C1 segment of cervical spinal cord (tissue), 14 donors: ENCODE measurements at regions not wholly inside any gene's neighbourhood (a gene's known extent, or its start where the extent isn't known, plus 50 kb on each side); places are given as distances from the start of the nearest gene placed in this dataset.

Experiments used
- DNase-seq, 14 donors: peaks; one replicate each; lab custom pipeline; 2025; lab: John Stamatoyannopoulos, UW

DNA sequence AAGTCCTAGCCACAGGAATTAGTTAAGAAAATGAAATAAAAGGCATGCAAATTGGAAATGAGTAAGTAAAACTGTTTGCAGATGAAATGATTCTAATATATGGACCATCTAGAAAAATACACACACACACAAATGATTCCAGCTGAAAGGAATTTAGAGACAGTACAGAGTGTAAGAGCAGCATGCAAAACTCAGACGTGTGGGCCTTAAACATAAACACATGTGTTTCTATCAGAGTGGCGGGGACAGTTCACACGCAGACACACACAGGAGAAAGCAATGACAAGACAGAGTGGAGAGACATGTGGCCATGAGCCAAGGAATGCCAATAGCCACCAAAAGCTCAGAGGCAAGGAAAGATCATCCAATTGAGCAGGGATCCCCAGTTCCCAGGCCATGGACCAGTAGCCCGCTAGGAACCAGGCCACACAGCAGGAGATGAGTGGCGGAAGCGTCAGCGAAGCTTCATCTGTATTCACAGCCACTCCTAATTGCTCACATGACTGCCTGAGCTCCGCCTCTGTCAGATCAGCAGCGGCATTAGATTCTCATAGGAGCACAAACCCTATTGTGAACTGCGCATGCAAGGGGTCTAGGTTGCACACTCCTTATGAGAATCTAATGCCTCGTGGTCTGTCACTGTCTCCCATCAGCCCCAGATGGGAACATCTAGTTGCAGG lies 155.4 kb downstream of the ARL4C start:
- DNase-seq: no peak

DNA sequence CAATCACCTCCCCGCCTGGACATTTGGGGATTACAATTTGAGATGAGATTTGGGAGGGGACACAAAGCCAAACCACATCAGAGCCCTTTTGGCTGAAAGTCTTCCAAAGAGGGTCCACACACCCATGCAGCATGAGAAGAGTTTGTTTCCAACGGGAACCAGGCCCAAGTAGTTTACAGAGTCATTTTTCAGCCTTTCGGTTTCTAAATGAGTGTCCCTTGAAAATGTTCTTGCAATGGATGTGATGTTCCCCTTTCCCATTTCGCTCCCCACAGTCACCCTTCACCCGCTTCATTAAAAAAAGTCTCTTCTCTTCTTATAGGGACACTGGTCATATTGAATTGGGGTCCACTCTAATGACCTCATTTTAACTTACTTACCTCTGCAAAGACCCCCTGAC lies 157.4 kb downstream of the ARL4C start:
- no peak for DNase-seq

DNA sequence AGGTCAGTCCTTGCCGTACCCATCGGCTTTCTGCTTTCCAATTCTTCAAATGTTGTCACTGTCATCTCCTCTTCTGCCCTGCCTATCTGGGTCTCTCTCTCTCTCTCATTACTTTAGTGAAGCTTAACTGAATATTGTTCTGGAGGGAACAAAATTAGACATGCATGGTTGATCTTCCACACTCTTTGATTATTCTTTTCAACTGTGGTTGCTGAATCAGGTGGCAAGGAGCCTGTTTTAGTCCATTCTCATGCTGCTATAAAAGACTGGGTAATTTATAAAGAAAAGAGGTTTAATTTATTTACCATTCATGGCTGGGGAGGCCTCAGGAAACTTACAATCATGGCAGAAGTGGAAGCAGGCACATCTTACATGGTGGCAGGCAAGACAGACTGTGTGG lies 157.9 kb downstream of the ARL4C start:
- DNase-seq: no peak

DNA sequence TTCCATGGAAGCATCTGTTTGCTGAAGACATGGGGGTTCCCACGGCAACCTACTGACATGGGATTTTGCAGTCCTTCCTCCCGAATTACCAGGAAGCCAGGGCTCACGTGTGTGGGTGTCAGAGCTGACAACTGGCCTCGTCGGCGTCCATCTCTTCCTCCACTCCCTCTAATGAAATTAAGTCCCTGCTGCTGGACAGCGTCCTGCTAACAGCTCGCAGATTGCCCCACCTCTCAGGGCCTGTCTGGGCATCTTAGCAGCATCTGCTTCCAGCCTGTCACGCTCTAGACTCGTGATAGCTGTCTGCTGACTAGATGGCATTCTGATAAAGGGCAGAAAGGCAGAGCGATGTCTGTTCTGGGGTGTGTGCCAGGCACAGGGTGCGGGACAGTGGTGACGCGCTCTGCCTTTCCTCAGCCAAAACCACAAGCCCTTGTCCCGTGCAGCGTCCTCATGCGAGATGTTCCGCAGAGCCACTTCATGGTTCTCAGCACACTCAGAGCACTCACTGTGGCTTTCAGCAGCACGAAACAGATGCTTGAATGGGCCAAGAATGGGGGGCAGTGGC lies 161.1 kb downstream of the ARL4C start:
- DNase-seq: peak in 11 of 14 donors; percentile 12 to 74 (median 51)

DNA sequence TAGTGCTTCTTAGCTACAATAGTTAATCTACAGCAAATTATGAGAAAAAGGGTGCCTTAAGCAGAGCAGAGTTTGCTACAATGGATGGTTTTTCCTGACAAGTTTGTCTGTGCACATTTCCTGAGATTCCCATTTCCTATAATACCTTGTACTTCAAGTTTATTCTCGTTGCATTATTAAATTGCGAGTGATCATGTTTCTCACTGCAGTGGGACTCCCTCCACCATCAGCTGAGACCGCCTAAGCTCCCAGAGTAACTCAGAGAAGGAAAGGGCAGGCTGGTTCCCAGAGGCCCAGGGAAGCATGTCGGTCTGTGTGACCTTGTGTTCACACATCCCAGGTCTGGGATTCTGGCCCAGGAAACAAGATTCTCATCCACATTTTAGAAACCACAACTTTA lies 162.1 kb downstream of the ARL4C start:
- DNase-seq: no peak

DNA sequence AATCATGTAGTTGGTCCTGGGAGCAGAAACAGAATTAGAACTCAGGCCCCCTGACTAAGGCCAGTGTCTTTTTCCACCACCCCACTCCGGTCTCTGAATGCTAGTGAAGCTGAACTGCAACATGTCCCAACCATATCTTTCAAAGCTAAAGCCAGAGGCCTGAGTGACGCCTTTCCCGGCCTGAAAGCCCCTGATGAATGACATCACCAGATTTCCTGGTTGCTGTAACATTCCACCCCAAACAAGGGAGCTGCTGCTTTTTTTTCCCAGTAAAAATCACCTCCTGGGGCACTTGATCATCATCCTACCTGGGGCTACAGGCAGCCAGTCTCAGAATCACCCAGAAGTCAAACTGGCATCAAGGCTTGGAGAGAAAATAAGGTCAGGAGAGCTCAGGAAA lies 162.7 kb downstream of the ARL4C start:
- DNase-seq: no peak

DNA sequence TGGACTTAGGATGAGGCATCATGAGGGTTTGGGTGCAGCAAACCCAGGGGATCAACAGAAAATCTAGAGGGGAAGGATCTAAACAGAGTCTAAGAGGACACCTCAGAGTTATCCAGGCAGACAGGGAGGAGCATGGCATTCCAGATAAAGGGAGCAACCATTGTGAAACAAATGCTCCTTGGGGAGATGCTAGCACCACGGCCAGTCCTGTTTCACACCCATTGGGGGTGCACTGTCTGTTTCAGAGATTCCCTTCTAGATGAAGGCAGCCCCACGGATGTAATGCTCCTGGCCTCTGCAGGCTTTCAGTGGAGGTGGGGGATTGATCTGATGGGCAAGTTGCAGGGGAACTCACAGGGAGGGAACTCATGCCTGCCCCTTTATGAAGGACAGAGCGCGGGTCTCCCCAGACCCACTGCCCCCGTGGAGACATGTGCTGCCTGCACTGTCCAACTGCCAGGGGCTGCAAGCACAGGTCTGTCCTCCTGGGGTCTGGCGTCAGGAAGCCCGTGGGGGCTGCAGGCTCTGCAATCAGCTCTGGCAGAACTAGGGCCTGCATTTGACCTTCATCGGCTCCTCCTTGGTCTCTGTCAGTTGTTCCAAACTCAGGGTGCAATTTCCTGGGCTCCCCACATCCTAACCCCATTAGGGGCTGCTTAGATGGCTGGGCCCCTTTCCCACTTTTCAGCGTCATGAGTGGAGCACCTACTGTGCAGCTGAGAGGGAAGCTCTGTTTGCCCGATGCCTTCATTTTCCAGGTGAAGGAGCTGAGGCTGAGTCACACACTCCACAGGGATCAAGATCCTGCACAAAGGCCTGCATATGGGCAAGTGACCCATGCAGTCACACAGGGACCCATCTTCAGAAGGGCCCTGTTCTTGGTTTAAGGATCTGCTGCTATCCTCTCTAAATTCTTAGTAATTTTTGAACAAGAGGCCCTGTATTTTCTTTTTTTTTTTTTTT lies 163.4 kb downstream of the ARL4C start:
- no peak for DNase-seq

DNA sequence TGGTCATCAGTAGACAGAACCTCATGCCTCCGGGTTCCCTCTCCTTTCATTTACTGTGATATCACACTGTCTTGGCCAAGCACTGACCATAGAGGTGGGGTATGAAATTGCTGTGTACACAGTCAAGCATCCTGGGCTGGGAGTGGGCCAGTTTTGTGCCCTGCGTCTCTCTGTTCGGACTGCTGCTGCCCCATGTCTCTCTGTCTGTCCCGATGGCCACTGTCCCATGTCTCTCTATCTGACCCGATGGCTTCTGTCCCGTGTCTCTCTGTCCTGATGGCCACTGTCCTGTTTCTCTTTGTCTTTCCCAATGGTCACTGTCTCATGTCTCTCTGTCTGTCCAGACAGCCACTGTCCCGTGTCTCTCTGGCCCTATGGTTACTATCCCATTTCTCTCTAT lies 164.9 kb downstream of the ARL4C start:
- DNase-seq: no peak

DNA sequence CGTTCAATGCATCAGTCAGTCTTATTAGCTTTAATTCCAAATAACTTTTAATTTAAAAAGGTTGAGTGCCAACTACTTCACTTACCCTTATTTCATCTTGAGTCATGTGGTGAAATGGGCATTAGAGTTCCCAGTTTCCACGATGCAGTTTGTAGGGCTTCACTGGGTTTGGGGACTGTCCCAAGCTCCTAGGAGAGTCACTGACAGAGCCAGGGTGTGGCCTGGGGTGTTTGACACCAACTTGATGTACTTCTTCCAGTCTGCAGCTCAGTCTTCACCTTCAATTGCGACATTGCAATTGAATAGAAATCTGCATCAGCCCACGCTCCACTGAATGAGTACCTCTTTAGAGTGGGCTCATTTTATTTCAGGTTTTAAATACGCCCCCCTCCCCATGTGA lies 165.3 kb downstream of the ARL4C start:
- DNase-seq: no peak

DNA sequence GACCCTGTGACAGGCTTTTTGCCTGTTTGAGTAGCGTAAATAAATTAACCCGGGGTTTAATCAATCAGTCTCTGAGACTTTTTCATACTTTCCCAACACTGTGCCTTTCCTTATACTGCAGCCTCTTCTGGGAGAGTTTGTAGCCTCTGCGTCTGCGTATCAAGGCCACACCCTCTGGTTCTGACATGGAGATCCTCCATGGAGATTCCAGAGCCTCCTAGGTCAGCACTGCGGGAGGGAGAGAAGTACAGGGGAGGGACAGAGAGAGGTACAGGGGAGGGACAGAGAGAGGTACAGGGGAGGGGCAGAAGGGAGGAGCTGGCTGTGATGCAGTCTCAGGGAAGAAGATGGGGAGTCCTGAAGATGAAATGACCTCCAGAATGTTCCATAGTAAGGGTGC lies 166.0 kb downstream of the ARL4C start:
- no peak for DNase-seq

DNA sequence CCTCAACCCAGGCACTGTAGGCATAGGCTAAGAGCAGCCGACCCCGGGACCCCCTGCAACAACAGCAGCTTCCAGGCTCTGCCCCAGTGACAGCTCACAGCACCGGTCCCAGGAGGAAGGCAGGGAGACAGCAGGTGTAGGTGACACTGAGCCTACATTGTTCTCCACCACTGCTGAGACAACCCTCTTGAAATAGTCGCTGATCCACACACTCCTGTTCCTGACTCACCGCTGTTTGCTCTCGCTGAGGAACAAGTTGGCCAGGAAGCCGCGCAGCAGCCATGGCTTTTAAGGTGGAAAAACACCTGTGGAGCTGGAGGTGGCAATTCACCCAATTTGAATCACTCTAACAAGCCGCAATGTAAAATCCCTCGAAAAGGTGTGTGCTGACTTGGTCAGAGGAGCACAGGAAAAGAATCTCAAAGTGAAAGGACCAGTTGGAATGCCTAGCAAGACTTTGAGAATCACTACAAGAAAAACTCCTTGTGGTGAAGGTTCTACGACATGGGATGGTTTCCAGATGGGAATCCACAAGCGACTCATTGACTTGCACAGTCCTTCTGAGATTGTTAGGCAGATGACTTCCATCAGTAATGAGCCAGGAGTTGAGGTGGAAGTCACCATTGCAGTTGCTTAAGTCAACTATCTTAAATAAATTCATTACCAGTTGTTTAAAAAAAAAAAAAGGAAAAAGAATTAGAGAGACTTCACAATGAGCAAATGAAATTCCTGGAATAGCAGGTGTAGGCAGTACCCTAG lies 167.5 kb downstream of the ARL4C start:
- no peak for DNase-seq

DNA sequence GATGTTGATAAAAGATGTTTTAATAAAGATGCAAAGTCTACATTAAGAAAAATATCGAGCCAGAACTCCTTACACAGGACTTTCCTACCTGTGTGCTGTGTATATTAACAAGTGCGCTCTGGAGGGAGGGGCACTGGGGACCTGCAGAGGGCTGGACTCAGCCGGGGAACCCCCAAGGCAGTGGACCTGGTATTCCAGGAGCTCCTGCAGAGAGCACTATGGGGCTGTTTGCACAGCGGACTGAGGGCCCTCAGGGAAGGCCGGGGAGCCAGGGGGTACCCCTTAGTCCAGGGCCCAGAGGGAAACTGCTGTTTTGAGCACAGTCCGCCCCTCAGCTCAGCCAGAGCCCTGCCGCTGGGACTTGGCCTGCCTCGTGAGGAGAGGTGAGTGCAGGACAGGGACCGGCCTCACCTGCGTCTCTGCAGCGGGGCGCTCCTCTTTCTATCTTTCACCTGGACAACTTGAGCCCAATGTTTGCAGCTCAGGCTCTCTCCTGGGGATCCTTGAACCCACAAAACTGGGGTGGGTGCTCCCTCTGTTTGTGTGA lies 168.4 kb downstream of the ARL4C start:
- no peak for DNase-seq

DNA sequence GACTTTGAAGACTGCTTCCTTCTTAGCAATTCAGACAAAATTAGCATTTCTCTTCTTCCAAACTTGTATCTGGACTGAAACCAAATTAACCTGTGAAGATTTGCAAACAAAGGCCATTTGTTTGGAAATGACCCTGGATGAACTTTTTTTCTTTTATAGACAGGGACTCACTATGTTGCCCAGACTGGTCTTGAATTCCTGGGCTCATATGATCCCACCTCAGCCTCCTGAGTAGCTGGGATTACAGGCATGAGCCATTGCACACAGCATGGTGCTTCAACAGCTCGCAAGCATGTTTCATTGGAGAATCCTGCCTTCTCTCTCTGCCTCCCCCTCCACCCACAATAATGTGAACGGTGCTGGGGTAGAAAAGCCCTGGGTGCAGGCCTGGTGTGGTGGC lies 170.2 kb downstream of the ARL4C start:
- DNase-seq: no peak

DNA sequence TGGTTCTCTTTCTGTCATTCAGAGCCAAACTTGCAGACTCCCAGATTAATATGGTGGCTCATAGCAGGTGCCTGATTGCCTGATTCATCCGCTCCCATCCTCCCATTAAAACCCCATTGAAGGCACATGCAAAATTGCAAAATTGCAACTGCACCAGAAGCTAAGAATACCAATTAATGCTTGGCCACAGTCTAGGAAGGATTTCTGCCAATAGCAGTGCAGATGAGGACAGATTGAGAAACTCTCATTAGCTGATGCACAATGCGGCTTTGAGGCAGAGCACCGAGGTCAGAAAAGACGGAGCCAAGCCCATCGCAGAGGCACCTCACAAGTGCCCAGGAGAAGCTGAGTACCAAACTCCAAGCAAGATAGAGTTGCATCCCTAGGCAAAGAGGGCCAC lies 172.8 kb downstream of the ARL4C start:
- peak in 9 of 14 donors; percentile 5 to 43 (median 16) for DNase-seq

DNA sequence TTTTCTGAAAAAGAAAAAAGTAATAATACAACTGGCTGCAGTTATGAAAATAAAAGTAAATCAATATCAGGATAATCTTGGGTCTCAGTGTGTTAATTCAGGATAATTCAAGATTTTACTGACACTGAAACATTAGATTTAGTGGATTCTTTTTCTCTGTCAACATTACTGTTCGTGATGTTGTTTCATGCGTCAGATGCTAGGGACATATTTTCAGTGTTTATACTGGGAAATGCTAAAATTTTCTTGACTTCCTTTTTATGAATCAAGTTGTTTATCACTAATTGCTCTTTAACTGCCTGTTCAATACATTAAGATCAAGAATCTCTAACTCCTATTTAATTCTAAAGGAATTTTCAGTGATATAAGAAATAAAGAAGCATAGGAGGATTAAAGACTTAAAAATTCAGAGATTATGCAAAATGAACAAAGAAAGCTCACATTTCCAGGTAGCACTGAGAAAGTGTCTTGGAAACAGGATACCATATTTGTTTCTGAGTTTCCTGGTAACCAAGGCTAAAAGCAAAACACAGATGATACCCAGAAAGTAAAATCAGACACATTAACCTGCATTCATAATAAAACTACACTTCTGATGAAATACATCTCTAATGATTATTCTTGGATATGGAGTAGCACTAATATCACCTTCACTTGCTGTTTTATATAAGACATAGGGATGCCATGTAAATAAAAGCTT lies 174.0 kb downstream of the ARL4C start:
- DNase-seq: no peak

DNA sequence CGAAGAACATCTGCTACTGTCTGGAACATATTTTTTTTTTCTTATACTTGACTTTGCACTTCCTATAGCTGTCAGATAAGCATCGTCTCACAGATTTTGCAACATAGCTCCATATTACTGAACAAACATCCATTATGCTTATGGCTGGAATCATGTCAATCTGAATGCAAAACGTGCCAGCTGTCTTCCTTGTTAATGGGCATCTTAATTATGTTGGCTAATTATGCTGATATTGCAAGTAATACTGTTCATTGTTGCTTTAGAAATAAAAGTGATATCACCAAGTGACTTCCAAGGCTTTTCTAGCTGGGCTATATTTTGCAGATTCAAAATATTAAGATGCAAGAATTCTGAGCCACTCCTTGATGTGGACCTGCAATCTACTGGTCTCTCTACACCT lies 176.8 kb downstream of the ARL4C start:
- no peak for DNase-seq

DNA sequence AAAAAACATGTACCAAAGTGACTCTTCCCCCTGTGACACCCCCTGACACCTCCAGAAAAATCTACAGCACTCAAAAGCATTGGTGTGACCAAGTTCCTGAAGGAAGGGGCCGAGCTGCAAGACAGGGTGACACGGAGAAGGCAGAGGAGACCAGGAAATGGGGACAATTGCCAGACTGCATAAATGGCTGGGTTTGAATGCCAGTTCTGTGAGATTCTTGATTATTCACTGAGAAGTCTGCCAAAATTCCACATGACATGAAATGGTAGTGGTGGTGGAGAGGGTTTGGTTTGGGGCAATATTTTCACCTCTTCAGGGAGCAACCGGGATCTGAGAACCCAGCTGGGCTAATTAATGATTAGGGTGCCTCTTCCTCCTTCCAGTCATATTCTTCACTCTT lies 178.5 kb downstream of the ARL4C start:
- no peak for DNase-seq

DNA sequence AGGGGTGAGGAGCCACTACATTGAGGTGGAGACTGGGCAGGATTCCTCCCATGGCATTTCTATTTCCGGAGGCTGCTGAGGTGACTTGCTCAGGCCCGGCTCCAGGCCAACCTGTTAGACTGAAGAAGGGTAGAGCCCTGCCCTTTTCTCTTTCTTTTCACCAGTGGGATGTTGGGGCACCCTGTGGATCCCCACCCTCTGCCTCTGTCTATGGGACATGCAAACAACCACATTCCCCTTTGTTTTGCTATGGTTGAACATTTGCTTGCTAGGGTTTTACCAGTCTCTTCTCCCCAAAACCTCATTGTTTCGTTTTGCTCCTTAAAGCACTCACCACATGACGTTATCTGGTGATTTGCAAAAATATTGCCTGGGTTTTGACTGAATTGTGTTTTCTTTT lies 183.3 kb downstream of the ARL4C start:
- DNase-seq: no peak

DNA sequence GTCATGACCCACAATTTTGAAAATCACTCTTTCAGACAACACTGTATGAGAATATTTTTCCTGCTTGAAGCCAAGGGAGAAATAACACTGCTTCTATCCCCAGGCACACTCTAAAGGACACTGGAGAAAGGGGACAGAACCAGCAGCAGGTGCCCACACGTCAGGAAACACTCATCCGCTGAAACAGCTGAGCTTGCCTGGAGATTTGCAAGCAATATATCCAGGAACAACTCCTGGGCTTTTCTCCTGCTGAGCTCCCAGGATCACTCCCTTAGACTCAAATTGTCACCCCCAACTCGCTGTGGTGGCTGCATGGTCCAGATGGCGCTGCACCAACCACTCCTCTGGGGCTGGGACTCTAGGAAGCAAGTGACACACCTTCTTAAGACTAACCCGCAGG lies 186.7 kb downstream of the ARL4C start:
- DNase-seq: no peak

DNA sequence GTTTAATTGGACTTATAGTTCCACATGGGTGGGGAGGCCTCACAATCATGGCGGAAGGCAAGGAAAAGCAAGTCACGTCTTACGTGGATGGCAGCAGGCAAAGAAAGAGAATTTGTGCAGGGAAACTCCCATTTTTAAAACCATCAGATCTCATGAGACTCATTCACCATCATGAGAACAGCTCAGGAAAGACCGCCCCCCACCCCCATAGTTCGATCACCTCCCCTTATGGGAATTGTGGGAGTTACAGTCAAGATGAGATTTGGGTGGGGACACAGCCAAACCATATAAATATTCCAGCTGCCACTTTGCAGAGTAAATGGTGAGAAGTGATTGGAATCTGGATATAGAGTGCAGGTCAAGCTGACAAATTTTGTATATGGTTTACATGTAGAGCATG lies 187.4 kb downstream of the ARL4C start:
- DNase-seq: no peak

DNA sequence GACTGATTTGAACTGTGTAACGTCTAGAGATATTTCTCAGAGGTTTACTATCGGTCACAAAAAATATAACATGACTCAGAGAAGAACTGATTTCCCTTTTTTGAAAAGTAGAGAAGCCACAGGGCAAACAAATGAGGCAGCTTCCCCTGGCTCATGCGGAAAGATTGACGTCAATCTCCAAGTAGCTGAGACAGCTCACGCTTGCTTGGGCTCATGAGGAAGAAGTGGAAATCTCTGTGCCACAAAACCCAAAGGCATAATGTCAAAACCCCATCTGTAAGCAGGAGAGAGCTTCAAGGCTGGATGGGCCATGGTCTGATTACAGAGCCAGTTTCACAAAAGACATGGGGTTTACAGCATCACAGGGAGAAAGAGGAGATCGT lies 188.1 kb downstream of the ARL4C start:
- peak in 1 of 14 donors; percentile 7 for DNase-seq
